Smooth muscle cell (in vitro differentiated cells): ENCODE measurements at regions not wholly inside any gene's neighbourhood (a gene's known extent, or its start where the extent isn't known, plus 50 kb on each side); places are given as distances from the start of the nearest gene placed in this dataset.

Experiments
- DNase-seq: peaks from one replicate; lab custom pipeline; 2025; ENCODE audit not compliant: unreplicated experiment; lab: John Stamatoyannopoulos, UW
- H2AFZ ChIP-seq: fragments of 200-600 bp; sonication (generic); 2 replicates; pipeline ENCODE4 v1.6.0; 2016; ENCODE audit warnings: antibody characterized with exemption, low read depth, mild to moderate bottlenecking
- H3F3A ChIP-seq: fragments of 200-600 bp; sonication (generic); 2 replicates; pipeline ENCODE4 v1.6.0; 2017; ENCODE audit warnings: antibody characterized with exemption, low read depth
- H3K27ac ChIP-seq: fragments of 200-600 bp; sonication (generic); 2 replicates; pipeline ENCODE4 v1.5.1; 2016; ENCODE audit warnings: low read depth, mild to moderate bottlenecking
- H3K27me3 ChIP-seq: fragments of 200-600 bp; sonication (generic); 2 replicates; pipeline ENCODE4 v1.6.1; 2016; ENCODE audit warnings: low read depth, mild to moderate bottlenecking
- H3K36me3 ChIP-seq: fragments of 200-600 bp; sonication (generic); 2 replicates; pipeline ENCODE4 v1.5.1; 2016; ENCODE audit warnings: low read depth
- H3K4me1 ChIP-seq: fragments of 200-600 bp; sonication (generic); 2 replicates; pipeline ENCODE4 v1.5.1; 2016; ENCODE audit warnings: low read depth
- H3K4me2 ChIP-seq: fragments of 200-600 bp; sonication (generic); 2 replicates; pipeline ENCODE4 v1.6.0; 2016; ENCODE audit warnings: mild to moderate bottlenecking
- H3K4me3 ChIP-seq: fragments of 200-600 bp; sonication (generic); 2 replicates; pipeline ENCODE4 v1.5.1; 2016; ENCODE audit warnings: mild to moderate bottlenecking
- H3K79me2 ChIP-seq: fragments of 200-600 bp; sonication (generic); 2 replicates; pipeline ENCODE4 v1.6.0; 2016; ENCODE audit warnings: low read depth, mild to moderate bottlenecking
- H3K9ac ChIP-seq: fragments of 200-600 bp; sonication (generic); 2 replicates; pipeline ENCODE4 v1.6.0; 2016; ENCODE audit warnings: low read depth
- H3K9me3 ChIP-seq: fragments of 200-600 bp; sonication (generic); replicated peaks from 2 replicates; pipeline ENCODE4 v1.5.1; 2016; ENCODE audit warnings: low read depth
- H4K20me1 ChIP-seq: fragments of 200-600 bp; sonication (generic); 2 replicates; pipeline ENCODE4 v1.6.0; 2016; ENCODE audit warnings: low read depth
- CTCF ChIP-seq: fragments of 200-600 bp; sonication (generic); IDR thresholded peaks from 2 replicates; pipeline ENCODE4 v1.5.1; 2017; ENCODE audit warnings: borderline replicate concordance, mild to moderate bottlenecking, antibody characterized with exemption; ENCODE audit not compliant: insufficient read depth, poor library complexity, severe bottlenecking
- WGBS: methylation state at CpG from one replicate; pipeline ENCODE4 v1.1.7; 2016; ENCODE audit warnings: low lambda C conversion rate; 5-methylcytosine and 5-hydroxymethylcytosine counted together

GRCh38 chr18:39711701-39712100 lies 2146.1 kb upstream of the CELF4 start:
- Histone ChIP-seq H3F3A (no peaks in the 10 kb centered on the region), H3K9me3 (no peaks in the 10 kb centered on the region), H3K36me3 (no peaks in the 10 kb centered on the region), H3K4me1 (no peaks in the 10 kb centered on the region), H3K9ac (no peak overlapping the region), H3K4me2 (no peak overlapping the region), H2AFZ (no peak overlapping the region), H3K27me3 (no peaks in the 10 kb centered on the region), H3K27ac (no peak overlapping the region), H3K79me2 (no peaks in the 10 kb centered on the region), H3K4me3 (no peak overlapping the region), H4K20me1 (no peaks in the 10 kb centered on the region)
- DNase-seq: no peak
- TF ChIP-seq CTCF: no peak

- no peaks in the 10 kb centered on the region for H4K20me1 ChIP-seq
- H3K36me3 ChIP-seq: no peaks in the 10 kb centered on the region
- H3K4me3 ChIP-seq: no peak overlapping the region
- H3K4me2 ChIP-seq: no peak overlapping the region
- no peaks in the 10 kb centered on the region for H3K27me3 ChIP-seq
- no peaks in the 10 kb centered on the region for H3K79me2 ChIP-seq
- DNase-seq: no peak
- 88% methylated on average over 3 of the region's 3 CpGs for WGBS
- H2AFZ ChIP-seq: no peak overlapping the region
- H3K4me1 ChIP-seq: no peaks in the 10 kb centered on the region
- H3K27ac ChIP-seq: no peak overlapping the region
- no peaks in the 10 kb centered on the region for H3K9me3 ChIP-seq
- H3K9ac ChIP-seq: no peak overlapping the region
- TF ChIP-seq CTCF: no peak
- no peaks in the 10 kb centered on the region for H3F3A ChIP-seq
Measured at GRCh38 chr18:39705362-39705761, 2139.8 kb upstream of the CELF4 start.

GRCh38 chr18:39702888-39703287 lies 2137.3 kb upstream of the CELF4 start:
- Histone ChIP-seq H2AFZ (no peak overlapping the region), H3K4me2 (no peak overlapping the region), H3K9ac (no peak overlapping the region), H3K9me3 (no peaks in the 10 kb centered on the region), H3K4me3 (no peak overlapping the region), H3K4me1 (no peaks in the 10 kb centered on the region), H3K27me3 (no peaks in the 10 kb centered on the region), H3K27ac (no peak overlapping the region), H3F3A (no peaks in the 10 kb centered on the region), H4K20me1 (no peaks in the 10 kb centered on the region), H3K79me2 (no peaks in the 10 kb centered on the region), H3K36me3 (no peaks in the 10 kb centered on the region)
- 90% methylated on average over 3 of the region's 3 CpGs for WGBS
- DNase-seq: no peak
- no peak for TF ChIP-seq CTCF

GRCh38 chr18:39701839-39702238 lies 2136.2 kb upstream of the CELF4 start:
- no peaks in the 10 kb centered on the region for H3F3A ChIP-seq
- no peak for DNase-seq
- H3K27me3 ChIP-seq: no peaks in the 10 kb centered on the region
- no peaks in the 10 kb centered on the region for H3K4me1 ChIP-seq
- no peak overlapping the region for H3K4me2 ChIP-seq
- H3K4me3 ChIP-seq: no peak overlapping the region
- no peak for TF ChIP-seq CTCF
- no peak overlapping the region for H3K27ac ChIP-seq
- no peaks in the 10 kb centered on the region for H3K36me3 ChIP-seq
- no peaks in the 10 kb centered on the region for H3K9me3 ChIP-seq
- WGBS: 80% methylated on average over 2 of the region's 2 CpGs
- no peaks in the 10 kb centered on the region for H4K20me1 ChIP-seq
- H3K9ac ChIP-seq: no peak overlapping the region
- no peak overlapping the region for H2AFZ ChIP-seq
- no peaks in the 10 kb centered on the region for H3K79me2 ChIP-seq
